SK-N-SH treated with all-trans-retinoic acid at 6 μM for 48 hours (cell line): ENCODE measurements at regions not wholly inside any gene's neighbourhood (a gene's known extent, or its start where the extent isn't known, plus 50 kb on each side); places are given as distances from the start of the nearest gene placed in this dataset.

Source experiments
- ARNTL ChIP-seq: fragments of 450-650 bp; formaldehyde crosslinking; IDR thresholded peaks from 2 replicates; pipeline ENCODE4 v1.5.0; 2020; ENCODE audit warnings: low read depth, mild to moderate bottlenecking, moderate library complexity, borderline replicate concordance
- BACH2 ChIP-seq: fragments of 250-450 bp; sonication (Bioruptor Pico); IDR thresholded peaks from 2 replicates; pipeline ENCODE4 v1.9.0; 2021; ENCODE audit warnings: mild to moderate bottlenecking, borderline replicate concordance
- TOX ChIP-seq: fragments of 250-450 bp; sonication (Bioruptor Pico); IDR thresholded peaks from 2 replicates; pipeline ENCODE4 v1.8.0; 2021; ENCODE audit warnings: mild to moderate bottlenecking, moderate library complexity, borderline replicate concordance
- ZFP3 ChIP-seq: fragments of 250-450 bp; sonication (Bioruptor Pico); IDR thresholded peaks from 2 replicates; pipeline ENCODE4 v1.5.0; 2020; ENCODE audit warnings: mild to moderate bottlenecking, moderate library complexity
- ZFP30 ChIP-seq: fragments of 450-650 bp; formaldehyde crosslinking; IDR thresholded peaks from 2 replicates; pipeline ENCODE4 v1.5.0; 2022; ENCODE audit warnings: mild to moderate bottlenecking, moderate library complexity
- TF ChIP-seq, protein P1 (sequence below): fragments of 250-450 bp; sonication (Bioruptor Pico); IDR thresholded peaks from 2 replicates; pipeline ENCODE4 v1.8.0; 2020; ENCODE audit warnings: mild to moderate bottlenecking, moderate library complexity, borderline replicate concordance
- TF ChIP-seq, protein P2 (sequence below): fragments of 250-450 bp; sonication (Bioruptor Pico); IDR thresholded peaks from 2 replicates; pipeline ENCODE4 v1.5.1; 2020; ENCODE audit warnings: low read depth, mild to moderate bottlenecking, moderate library complexity

DNA sequence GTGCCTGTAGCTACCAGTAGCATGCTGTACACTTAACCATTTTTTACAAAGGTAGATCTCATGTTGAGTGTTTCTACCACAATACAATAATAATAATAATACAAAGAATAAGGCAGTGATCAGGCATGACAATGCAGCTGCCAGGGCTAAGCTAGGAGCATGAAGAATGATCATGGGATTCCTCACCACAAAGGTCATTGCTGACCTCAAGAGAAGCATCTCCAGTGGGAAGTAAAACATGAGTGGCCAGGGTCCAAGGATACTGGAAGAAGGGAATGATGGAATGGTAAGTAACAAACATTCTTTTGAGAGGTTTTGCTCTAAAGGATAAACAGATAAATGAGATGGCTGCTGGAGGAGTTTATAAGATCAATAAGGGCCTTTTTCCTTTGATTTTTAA lies 591.1 kb downstream of the TNS3 start:
- no peak for TF ChIP-seq ARNTL (CRISPR knock-in tag)
- TF ChIP-seq BACH2 (CRISPR knock-in tag) = no peak
- TF ChIP-seq ZFP30 (CRISPR knock-in tag) = no peak
- TF ChIP-seq, protein P1, sequence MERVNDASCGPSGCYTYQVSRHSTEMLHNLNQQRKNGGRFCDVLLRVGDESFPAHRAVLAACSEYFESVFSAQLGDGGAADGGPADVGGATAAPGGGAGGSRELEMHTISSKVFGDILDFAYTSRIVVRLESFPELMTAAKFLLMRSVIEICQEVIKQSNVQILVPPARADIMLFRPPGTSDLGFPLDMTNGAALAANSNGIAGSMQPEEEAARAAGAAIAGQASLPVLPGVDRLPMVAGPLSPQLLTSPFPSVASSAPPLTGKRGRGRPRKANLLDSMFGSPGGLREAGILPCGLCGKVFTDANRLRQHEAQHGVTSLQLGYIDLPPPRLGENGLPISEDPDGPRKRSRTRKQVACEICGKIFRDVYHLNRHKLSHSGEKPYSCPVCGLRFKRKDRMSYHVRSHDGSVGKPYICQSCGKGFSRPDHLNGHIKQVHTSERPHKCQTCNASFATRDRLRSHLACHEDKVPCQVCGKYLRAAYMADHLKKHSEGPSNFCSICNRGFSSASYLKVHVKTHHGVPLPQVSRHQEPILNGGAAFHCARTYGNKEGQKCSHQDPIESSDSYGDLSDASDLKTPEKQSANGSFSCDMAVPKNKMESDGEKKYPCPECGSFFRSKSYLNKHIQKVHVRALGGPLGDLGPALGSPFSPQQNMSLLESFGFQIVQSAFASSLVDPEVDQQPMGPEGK (CRISPR knock-in tag) = no peak
- TF ChIP-seq ZFP3 (CRISPR knock-in tag) = no peak
- TF ChIP-seq TOX (CRISPR knock-in tag) = no peak
- TF ChIP-seq, protein P2, sequence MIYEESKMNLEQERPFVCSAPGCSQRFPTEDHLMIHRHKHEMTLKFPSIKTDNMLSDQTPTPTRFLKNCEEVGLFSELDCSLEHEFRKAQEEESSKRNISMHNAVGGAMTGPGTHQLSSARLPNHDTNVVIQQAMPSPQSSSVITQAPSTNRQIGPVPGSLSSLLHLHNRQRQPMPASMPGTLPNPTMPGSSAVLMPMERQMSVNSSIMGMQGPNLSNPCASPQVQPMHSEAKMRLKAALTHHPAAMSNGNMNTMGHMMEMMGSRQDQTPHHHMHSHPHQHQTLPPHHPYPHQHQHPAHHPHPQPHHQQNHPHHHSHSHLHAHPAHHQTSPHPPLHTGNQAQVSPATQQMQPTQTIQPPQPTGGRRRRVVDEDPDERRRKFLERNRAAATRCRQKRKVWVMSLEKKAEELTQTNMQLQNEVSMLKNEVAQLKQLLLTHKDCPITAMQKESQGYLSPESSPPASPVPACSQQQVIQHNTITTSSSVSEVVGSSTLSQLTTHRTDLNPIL (CRISPR knock-in tag) = no peak
